Suprapubic skin (tissue), 4 donors: ENCODE measurements at regions not wholly inside any gene's neighbourhood (a gene's known extent, or its start where the extent isn't known, plus 50 kb on each side); places are given as distances from the start of the nearest gene placed in this dataset.
"Not testable (repeated sequence)": the region's sequence is repeated elsewhere in the genome, so short reads cannot be mapped to it uniquely, and the experiment has no call there.

Source experiments
- DNase-seq, 2 donors: peaks; one replicate each; pipeline ENCODE4 v3.0.0-alpha.2; 2019; ENCODE audit warnings: low spot score in 2 of 2
- H3K27ac ChIP-seq: fragments of 200-600 bp; sonication (generic); one replicate; pipeline ENCODE4 v1.5.1; 2019
- H3K27me3 ChIP-seq: fragments of 200-600 bp; sonication (generic); one replicate; pipeline ENCODE4 v1.5.1; 2019
- H3K36me3 ChIP-seq: fragments of 200-600 bp; sonication (generic); one replicate; pipeline ENCODE4 v1.5.1; 2019
- H3K4me1 ChIP-seq: fragments of 200-600 bp; sonication (generic); one replicate; pipeline ENCODE4 v1.5.1; 2019
- H3K4me3 ChIP-seq: fragments of 200-600 bp; sonication (generic); one replicate; pipeline ENCODE4 v1.5.1; 2019; ENCODE audit warnings: mild to moderate bottlenecking
- H3K9me3 ChIP-seq: fragments of 200-600 bp; sonication (generic); one replicate; pipeline ENCODE4 v1.5.1; 2019
- EP300 ChIP-seq: sonication (generic); formaldehyde crosslinking; IDR thresholded peaks from one replicate; pipeline ENCODE4 v1.6.1; 2017; ENCODE audit warnings: antibody characterized with exemption
- POLR2A ChIP-seq, 2 donors: fragments of 450-650 bp; IDR thresholded peaks; one replicate each; pipeline ENCODE4 v1.6.1; 2017; ENCODE audit warnings: antibody characterized with exemption in 2 of 2, mild to moderate bottlenecking in 2 of 2, moderate library complexity in 2 of 2
- POLR2AphosphoS5 ChIP-seq, 3 donors: sonication (generic); formaldehyde crosslinking; IDR thresholded peaks; one replicate each; pipeline ENCODE4 v1.6.1; 2017; ENCODE audit warnings: antibody characterized with exemption in 3 of 3
- whole genome bisulfite sequencing: methylation state at CpG from one replicate; pipeline ENCODE4 v1.1.5; 2018; 5-methylcytosine and 5-hydroxymethylcytosine counted together
- TF ChIP-seq, protein P1 (sequence below), 2 donors: fragments of 200-600 bp in 1 of 2; fragments of 450-650 bp in 1 of 2; sonication (generic) in 1 of 2; IDR thresholded peaks; one replicate each; pipeline ENCODE4 v1.5.1; 2016 to 2019; ENCODE audit warnings: antibody characterized with exemption in 2 of 2, mild to moderate bottlenecking in 1 of 2, moderate library complexity in 1 of 2

DNA sequence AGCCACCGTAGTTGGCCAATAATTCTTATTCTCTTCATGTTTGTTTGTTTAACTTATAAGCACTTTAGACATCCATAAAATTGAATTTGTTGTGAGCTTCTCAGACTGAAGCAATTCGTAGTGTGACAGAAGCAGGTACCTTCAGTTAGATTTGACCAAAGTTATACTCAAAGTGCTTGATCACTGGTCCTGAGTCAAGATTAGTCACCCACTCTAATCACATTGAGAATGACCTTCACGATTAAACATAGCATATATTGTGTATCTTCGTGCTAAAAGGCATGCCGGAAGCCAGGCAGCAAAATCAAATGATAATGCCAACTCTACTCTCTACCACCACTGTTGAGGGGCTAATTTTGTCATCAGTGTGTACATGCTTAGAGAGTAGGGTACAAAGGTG is 763.7 kb upstream of the MBL2 start:
- no peaks in the 10 kb centered on the region for H3K36me3 ChIP-seq
- H3K27me3 ChIP-seq: no peaks in the 10 kb centered on the region
- WGBS: 73% methylated on average over 5 of the region's 5 CpGs
- no peaks in the 10 kb centered on the region for H3K4me1 ChIP-seq
- DNase-seq: no peak
- H3K4me3 ChIP-seq: no peak overlapping the region
- H3K9me3 ChIP-seq: no peaks in the 10 kb centered on the region
- TF ChIP-seq EP300 (no peak), POLR2AphosphoS5 (IDR thresholded peaks at IDR 0.05) (no peak), POLR2A (IDR thresholded peaks at IDR 0.05) (no peak)
- TF ChIP-seq, protein P1, sequence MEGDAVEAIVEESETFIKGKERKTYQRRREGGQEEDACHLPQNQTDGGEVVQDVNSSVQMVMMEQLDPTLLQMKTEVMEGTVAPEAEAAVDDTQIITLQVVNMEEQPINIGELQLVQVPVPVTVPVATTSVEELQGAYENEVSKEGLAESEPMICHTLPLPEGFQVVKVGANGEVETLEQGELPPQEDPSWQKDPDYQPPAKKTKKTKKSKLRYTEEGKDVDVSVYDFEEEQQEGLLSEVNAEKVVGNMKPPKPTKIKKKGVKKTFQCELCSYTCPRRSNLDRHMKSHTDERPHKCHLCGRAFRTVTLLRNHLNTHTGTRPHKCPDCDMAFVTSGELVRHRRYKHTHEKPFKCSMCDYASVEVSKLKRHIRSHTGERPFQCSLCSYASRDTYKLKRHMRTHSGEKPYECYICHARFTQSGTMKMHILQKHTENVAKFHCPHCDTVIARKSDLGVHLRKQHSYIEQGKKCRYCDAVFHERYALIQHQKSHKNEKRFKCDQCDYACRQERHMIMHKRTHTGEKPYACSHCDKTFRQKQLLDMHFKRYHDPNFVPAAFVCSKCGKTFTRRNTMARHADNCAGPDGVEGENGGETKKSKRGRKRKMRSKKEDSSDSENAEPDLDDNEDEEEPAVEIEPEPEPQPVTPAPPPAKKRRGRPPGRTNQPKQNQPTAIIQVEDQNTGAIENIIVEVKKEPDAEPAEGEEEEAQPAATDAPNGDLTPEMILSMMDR (IDR thresholded peaks at IDR 0.05): no peak
- H3K27ac ChIP-seq: no peak overlapping the region

DNA sequence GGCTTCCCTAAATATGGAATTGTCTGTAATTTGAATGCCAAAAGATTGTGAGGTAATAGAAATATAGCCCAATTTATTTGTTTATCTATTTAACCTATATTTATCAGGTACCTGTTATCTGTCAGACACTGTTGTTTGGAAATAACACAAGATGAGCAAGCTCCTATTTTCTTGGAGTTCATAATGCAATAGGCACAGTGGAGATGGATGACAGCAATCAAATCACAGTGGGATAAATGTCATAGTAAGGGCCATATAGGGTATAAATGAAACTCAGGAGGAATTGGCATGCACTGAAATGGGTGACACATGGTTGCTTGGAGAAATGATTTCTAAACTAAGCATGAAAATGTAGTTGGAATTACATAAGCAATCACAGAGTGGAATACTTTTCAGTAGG is 761.8 kb upstream of the MBL2 start:
- H3K4me3 ChIP-seq: no peak overlapping the region
- H3K27me3 ChIP-seq: no peaks in the 10 kb centered on the region
- no peaks in the 10 kb centered on the region for H3K4me1 ChIP-seq
- no peak for DNase-seq
- no peak overlapping the region for H3K27ac ChIP-seq
- H3K36me3 ChIP-seq: no peaks in the 10 kb centered on the region
- no peaks in the 10 kb centered on the region for H3K9me3 ChIP-seq
- TF ChIP-seq, protein P1 (IDR thresholded peaks at IDR 0.05): no peak
- no peak for TF ChIP-seq POLR2AphosphoS5 (IDR thresholded peaks at IDR 0.05)
- no peak for TF ChIP-seq EP300
- no peak for TF ChIP-seq POLR2A (IDR thresholded peaks at IDR 0.05)

DNA sequence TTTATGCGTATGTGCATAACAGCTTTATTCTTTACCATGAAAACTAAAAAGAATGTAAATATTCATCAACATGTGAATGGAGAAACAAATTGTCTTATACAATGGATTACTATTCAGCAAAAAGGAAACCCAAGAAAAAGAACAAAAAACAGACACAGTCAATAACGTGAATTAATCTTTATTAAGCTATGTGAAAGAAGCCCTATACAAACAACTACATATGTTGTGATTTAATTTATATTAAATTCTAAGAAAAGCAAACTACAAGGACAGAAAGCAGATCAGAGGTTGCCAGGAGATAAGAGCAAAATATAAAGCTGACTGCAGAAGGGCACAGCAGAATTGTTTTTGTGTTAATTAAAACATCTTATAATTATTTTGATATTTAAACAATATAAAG is 756.4 kb upstream of the MBL2 start:
- no peaks in the 10 kb centered on the region for H3K27me3 ChIP-seq
- DNase-seq: no peak
- H3K4me1 ChIP-seq: no peaks in the 10 kb centered on the region
- TF ChIP-seq POLR2A (IDR thresholded peaks at IDR 0.05) (no peak), POLR2AphosphoS5 (IDR thresholded peaks at IDR 0.05) (no peak), EP300 (no peak)
- TF ChIP-seq, protein P1 (IDR thresholded peaks at IDR 0.05): no peak
- no peak overlapping the region for H3K27ac ChIP-seq
- no peak overlapping the region for H3K4me3 ChIP-seq
- no peaks in the 10 kb centered on the region for H3K9me3 ChIP-seq
- H3K36me3 ChIP-seq: no peaks in the 10 kb centered on the region
- 68% methylated on average over 2 of the region's 2 CpGs for WGBS

DNA sequence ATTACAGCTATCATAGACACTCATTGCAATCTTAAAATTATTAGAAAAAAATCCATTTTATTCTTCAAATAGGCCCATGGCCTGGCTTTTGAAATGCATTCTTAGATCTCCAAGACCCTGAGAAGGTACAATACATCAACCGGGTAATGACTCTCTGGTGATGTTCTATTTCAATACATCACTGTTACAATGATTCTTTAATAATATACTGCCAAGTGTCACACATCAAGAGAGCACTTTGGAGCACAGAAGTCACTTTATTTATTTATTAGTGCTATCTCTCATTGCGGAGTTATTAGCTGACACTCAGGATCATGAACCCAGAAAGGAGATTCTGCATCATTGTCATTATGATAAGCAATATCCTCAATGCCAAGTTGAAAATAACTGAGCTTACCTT is 748.5 kb upstream of the MBL2 start:
- no peak overlapping the region for H3K27ac ChIP-seq
- 95% methylated on average over 2 of the region's 2 CpGs for WGBS
- no peaks in the 10 kb centered on the region for H3K36me3 ChIP-seq

DNA sequence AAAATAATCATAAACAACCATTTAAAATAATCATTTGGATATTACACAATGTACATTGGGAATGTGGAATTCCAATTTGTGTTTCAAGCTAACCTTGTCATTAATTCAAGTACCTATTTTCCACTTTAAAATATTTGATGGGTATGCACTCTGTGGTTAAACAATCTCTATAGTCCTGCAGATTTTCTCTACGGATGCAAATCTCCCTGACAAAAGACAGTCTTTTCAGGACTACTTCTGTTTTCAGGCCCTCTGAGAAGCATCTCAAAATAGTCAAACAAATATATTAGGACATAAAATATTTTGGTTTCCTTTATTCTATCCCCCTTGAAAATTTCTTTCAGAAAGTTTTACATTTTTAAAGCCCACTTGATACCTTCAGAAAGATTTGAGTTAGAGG is 735.6 kb upstream of the MBL2 start:
- 58% methylated on average over 1 of the region's 1 CpG for WGBS
- H3K4me3 ChIP-seq: no peak overlapping the region
- H3K36me3 ChIP-seq: no peaks in the 10 kb centered on the region
- no peaks in the 10 kb centered on the region for H3K4me1 ChIP-seq
- no peak overlapping the region for H3K27ac ChIP-seq
- no peak for DNase-seq
- H3K9me3 ChIP-seq: no peaks in the 10 kb centered on the region
- TF ChIP-seq POLR2A (IDR thresholded peaks at IDR 0.05) (no peak), EP300 (no peak), POLR2AphosphoS5 (IDR thresholded peaks at IDR 0.05) (no peak)
- TF ChIP-seq, protein P1 (IDR thresholded peaks at IDR 0.05): no peak
- H3K27me3 ChIP-seq: no peaks in the 10 kb centered on the region

More for the DNA sequence above, 748.5 kb upstream of the MBL2 start:
- TF ChIP-seq EP300 (no peak), POLR2A (IDR thresholded peaks at IDR 0.05) (no peak), POLR2AphosphoS5 (IDR thresholded peaks at IDR 0.05) (no peak)
- TF ChIP-seq, protein P1 (IDR thresholded peaks at IDR 0.05): no peak
- no peaks in the 10 kb centered on the region for H3K4me1 ChIP-seq
- no peaks in the 10 kb centered on the region for H3K27me3 ChIP-seq
- H3K4me3 ChIP-seq: no peak overlapping the region
- no peaks in the 10 kb centered on the region for H3K9me3 ChIP-seq
- no peak for DNase-seq

DNA sequence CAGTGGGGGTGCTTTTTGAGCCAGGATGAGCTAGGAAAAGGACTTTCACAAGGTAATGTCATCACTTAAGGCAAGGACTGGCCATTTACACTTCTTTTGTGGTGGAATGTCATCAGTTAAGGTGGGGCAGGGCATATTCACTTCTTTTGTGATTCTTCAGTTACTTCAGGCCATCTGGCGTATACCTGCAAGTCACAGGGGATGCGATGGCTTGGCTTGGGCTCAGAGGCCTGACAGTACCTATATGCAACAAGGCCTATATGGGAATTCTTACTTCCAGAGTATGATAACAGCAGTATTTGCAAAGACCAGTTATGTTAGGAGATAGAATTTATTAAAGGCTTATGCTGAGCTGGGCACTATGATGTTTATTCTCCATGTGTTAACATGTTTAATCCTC is 731.9 kb upstream of the MBL2 start:
- not testable (repeated sequence) for DNase-seq, H3K9me3 ChIP-seq, H3K36me3 ChIP-seq, H3K4me1 ChIP-seq, H3K27me3 ChIP-seq, H3K4me3 ChIP-seq, H3K27ac ChIP-seq
- 89% methylated on average over 2 of the region's 2 CpGs for WGBS
